GM12891 (cell line): ENCODE measurements at regions not wholly inside any gene's neighbourhood (a gene's known extent, or its start where the extent isn't known, plus 50 kb on each side); places are given as distances from the start of the nearest gene placed in this dataset.

Experiments used
- DNase-seq: peaks from one replicate; pipeline ENCODE4 v3.0.0; 2011; ENCODE audit warnings: low spot score; ENCODE audit not compliant: insufficient read length
- FAIRE-seq: peaks from 2 replicates; lab custom pipeline; 2011; peaks lifted over from hg19 to GRCh38; lab: Jason Lieb, UNC
- PAX5 ChIP-seq: IDR thresholded peaks from 2 replicates; pipeline ENCODE4 v1.6.1; 2011; ENCODE audit warnings: low read length, moderate library complexity, mild to moderate bottlenecking; ENCODE audit not compliant: insufficient read depth, severe bottlenecking
- POLR2A ChIP-seq: IDR thresholded peaks from 2 replicates; pipeline ENCODE4 v1.6.1; 2011; ENCODE audit warnings: low read depth, low read length, control low read depth
- POLR2AphosphoS5 ChIP-seq: IDR thresholded peaks from 2 replicates; pipeline ENCODE4 v1.6.1; 2011; ENCODE audit warnings: low read depth, low read length, control low read depth
- POU2F2 ChIP-seq: IDR thresholded peaks from 2 replicates; pipeline ENCODE4 v1.6.1; 2011; ENCODE audit warnings: low read depth, mild to moderate bottlenecking, control low read depth, low read length, moderate library complexity
- SPI1 ChIP-seq: IDR thresholded peaks from 2 replicates; pipeline ENCODE4 v1.6.1; 2011; ENCODE audit warnings: low read depth, low read length, control low read depth
- TAF1 ChIP-seq: IDR thresholded peaks from 2 replicates; pipeline ENCODE4 v1.6.1; 2011; ENCODE audit warnings: low read depth, low read length, control low read depth

GRCh38 chr9:23554686-23555085, 271.4 kb downstream of the ELAVL2 start:
- FAIRE-seq (no peak), DNase-seq (no peak)
- TF ChIP-seq SPI1: no peak
- no peak for TF ChIP-seq TAF1
- TF ChIP-seq POU2F2: no peak
- no peak for TF ChIP-seq PAX5
- TF ChIP-seq POLR2AphosphoS5: no peak
- no peak for TF ChIP-seq POLR2A

- FAIRE-seq: no peak
- no peak for DNase-seq
- no peak for TF ChIP-seq SPI1
Measured at GRCh38 chr9:23555851-23556250, 270.2 kb downstream of the ELAVL2 start.

- no peak for FAIRE-seq
- no peak for DNase-seq
Measured at GRCh38 chr9:23556459-23556858, 269.6 kb downstream of the ELAVL2 start.

GRCh38 chr9:23557689-23558088, 268.4 kb downstream of the ELAVL2 start:
- FAIRE-seq (no peak), DNase-seq (no peak)
- TF ChIP-seq PAX5 (no peak), TAF1 (no peak), SPI1 (no peak), POU2F2 (no peak), POLR2A (no peak), POLR2AphosphoS5 (no peak)

More at GRCh38 chr9:23556459-23556858, 269.6 kb downstream of the ELAVL2 start:
- TF ChIP-seq POLR2A (no peak), POU2F2 (no peak), TAF1 (no peak), SPI1 (no peak), PAX5 (no peak), POLR2AphosphoS5 (no peak)

GRCh38 chr9:23559522-23559921, 266.5 kb downstream of the ELAVL2 start:
- FAIRE-seq (no peak), DNase-seq (no peak)
- TF ChIP-seq SPI1 (no peak), PAX5 (no peak), POU2F2 (no peak), TAF1 (no peak), POLR2A (no peak), POLR2AphosphoS5 (no peak)

GRCh38 chr9:23563517-23563916, 262.5 kb downstream of the ELAVL2 start:
- TF ChIP-seq TAF1: no peak
- TF ChIP-seq POU2F2: no peak
- TF ChIP-seq PAX5: no peak
- no peak for TF ChIP-seq POLR2AphosphoS5
- TF ChIP-seq SPI1: no peak
- TF ChIP-seq POLR2A: no peak
- DNase-seq: no peak
- FAIRE-seq: peak; percentile 75

- TF ChIP-seq SPI1: no peak
- no peak for TF ChIP-seq POLR2AphosphoS5
- TF ChIP-seq PAX5: no peak
- TF ChIP-seq POU2F2: no peak
- TF ChIP-seq POLR2A: no peak
- no peak for TF ChIP-seq TAF1
- DNase-seq: no peak
- FAIRE-seq: no peak
Measured at GRCh38 chr9:23567516-23568165, 258.4 kb downstream of the ELAVL2 start.

- FAIRE-seq: no peak
- TF ChIP-seq POU2F2 (no peak), POLR2A (no peak), SPI1 (no peak), POLR2AphosphoS5 (no peak), TAF1 (no peak), PAX5 (no peak)
- DNase-seq: no peak
Measured at GRCh38 chr9:23571414-23572104, 254.5 kb downstream of the ELAVL2 start.

- FAIRE-seq (no peak), DNase-seq (no peak)
- TF ChIP-seq POU2F2 (no peak), PAX5 (no peak), TAF1 (no peak), POLR2A (no peak), POLR2AphosphoS5 (no peak), SPI1 (no peak)
Measured at GRCh38 chr9:23573800-23574199, 252.2 kb downstream of the ELAVL2 start.

GRCh38 chr9:23577611-23578010, 248.4 kb downstream of the ELAVL2 start:
- no peak for TF ChIP-seq POLR2A
- no peak for TF ChIP-seq TAF1
- TF ChIP-seq SPI1: no peak
- no peak for TF ChIP-seq POU2F2
- TF ChIP-seq POLR2AphosphoS5: no peak
- no peak for TF ChIP-seq PAX5
- FAIRE-seq (no peak), DNase-seq (no peak)
